HL-60 (cell line): ENCODE measurements at regions not wholly inside any gene's neighbourhood (a gene's known extent, or its start where the extent isn't known, plus 50 kb on each side); places are given as distances from the start of the nearest gene placed in this dataset.

Experiments
- GABPA ChIP-seq: IDR thresholded peaks from 2 replicates; pipeline ENCODE4 v1.6.1; 2012; ENCODE audit warnings: low read depth
- POLR2AphosphoS5 ChIP-seq: IDR thresholded peaks from 2 replicates; pipeline ENCODE4 v1.6.1; 2012; ENCODE audit warnings: low read depth
- SPI1 ChIP-seq: IDR thresholded peaks from 2 replicates; pipeline ENCODE4 v1.6.1; 2012; ENCODE audit warnings: low read depth, mild to moderate bottlenecking, borderline replicate concordance
- TF ChIP-seq, protein P1 (sequence below): IDR thresholded peaks from one replicate; pipeline ENCODE4 v1.5.1; 2011; ENCODE audit warnings: low read length, control low read depth, inconsistent platforms; ENCODE audit not compliant: insufficient read depth
- TF ChIP-seq, protein P2 (sequence below): IDR thresholded peaks from 2 replicates; pipeline ENCODE4 v1.6.1; 2012; ENCODE audit warnings: low read depth; ENCODE audit not compliant: insufficient replicate concordance

- TF ChIP-seq, protein P1, sequence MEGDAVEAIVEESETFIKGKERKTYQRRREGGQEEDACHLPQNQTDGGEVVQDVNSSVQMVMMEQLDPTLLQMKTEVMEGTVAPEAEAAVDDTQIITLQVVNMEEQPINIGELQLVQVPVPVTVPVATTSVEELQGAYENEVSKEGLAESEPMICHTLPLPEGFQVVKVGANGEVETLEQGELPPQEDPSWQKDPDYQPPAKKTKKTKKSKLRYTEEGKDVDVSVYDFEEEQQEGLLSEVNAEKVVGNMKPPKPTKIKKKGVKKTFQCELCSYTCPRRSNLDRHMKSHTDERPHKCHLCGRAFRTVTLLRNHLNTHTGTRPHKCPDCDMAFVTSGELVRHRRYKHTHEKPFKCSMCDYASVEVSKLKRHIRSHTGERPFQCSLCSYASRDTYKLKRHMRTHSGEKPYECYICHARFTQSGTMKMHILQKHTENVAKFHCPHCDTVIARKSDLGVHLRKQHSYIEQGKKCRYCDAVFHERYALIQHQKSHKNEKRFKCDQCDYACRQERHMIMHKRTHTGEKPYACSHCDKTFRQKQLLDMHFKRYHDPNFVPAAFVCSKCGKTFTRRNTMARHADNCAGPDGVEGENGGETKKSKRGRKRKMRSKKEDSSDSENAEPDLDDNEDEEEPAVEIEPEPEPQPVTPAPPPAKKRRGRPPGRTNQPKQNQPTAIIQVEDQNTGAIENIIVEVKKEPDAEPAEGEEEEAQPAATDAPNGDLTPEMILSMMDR = no peak
- TF ChIP-seq GABPA (no peak), POLR2AphosphoS5 (no peak), SPI1 (no peak)
- TF ChIP-seq, protein P2, sequence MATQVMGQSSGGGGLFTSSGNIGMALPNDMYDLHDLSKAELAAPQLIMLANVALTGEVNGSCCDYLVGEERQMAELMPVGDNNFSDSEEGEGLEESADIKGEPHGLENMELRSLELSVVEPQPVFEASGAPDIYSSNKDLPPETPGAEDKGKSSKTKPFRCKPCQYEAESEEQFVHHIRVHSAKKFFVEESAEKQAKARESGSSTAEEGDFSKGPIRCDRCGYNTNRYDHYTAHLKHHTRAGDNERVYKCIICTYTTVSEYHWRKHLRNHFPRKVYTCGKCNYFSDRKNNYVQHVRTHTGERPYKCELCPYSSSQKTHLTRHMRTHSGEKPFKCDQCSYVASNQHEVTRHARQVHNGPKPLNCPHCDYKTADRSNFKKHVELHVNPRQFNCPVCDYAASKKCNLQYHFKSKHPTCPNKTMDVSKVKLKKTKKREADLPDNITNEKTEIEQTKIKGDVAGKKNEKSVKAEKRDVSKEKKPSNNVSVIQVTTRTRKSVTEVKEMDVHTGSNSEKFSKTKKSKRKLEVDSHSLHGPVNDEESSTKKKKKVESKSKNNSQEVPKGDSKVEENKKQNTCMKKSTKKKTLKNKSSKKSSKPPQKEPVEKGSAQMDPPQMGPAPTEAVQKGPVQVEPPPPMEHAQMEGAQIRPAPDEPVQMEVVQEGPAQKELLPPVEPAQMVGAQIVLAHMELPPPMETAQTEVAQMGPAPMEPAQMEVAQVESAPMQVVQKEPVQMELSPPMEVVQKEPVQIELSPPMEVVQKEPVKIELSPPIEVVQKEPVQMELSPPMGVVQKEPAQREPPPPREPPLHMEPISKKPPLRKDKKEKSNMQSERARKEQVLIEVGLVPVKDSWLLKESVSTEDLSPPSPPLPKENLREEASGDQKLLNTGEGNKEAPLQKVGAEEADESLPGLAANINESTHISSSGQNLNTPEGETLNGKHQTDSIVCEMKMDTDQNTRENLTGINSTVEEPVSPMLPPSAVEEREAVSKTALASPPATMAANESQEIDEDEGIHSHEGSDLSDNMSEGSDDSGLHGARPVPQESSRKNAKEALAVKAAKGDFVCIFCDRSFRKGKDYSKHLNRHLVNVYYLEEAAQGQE = no peak
Measured at GRCh38 chr10:33082373-33082895, 124.4 kb upstream of the ITGB1 start.
